Kidney (tissue), 13 donors: ENCODE measurements at regions not wholly inside any gene's neighbourhood (a gene's known extent, or its start where the extent isn't known, plus 50 kb on each side); places are given as distances from the start of the nearest gene placed in this dataset.

Experiments used
- DNase-seq, 5 donors: peaks; one replicate each; pipeline ENCODE4 v3.0.0-alpha.2; 2013 to 2020
- FAIRE-seq: peaks from 2 replicates; lab custom pipeline; 2012; peaks lifted over from hg19 to GRCh38; lab: Jason Lieb, UNC
- H3K27ac ChIP-seq, 2 donors: one replicate each; pipeline ENCODE4 v1.7.0; 2013; ENCODE audit warnings: low read depth in 2 of 2, low read length in 2 of 2, inconsistent platforms in 1 of 2
- H3K27me3 ChIP-seq: one replicate; pipeline ENCODE4 v1.7.1; 2013; ENCODE audit warnings: low read length, inconsistent platforms; ENCODE audit not compliant: control insufficient read depth, insufficient read depth
- H3K36me3 ChIP-seq, 3 donors: one replicate each; pipeline versions ENCODE4 v1.7.0 to v1.7.1; 2013; ENCODE audit warnings: low read length in 3 of 3, control low read depth in 1 of 3, inconsistent platforms in 1 of 3; ENCODE audit not compliant: insufficient read depth in 3 of 3, control insufficient read depth in 2 of 3
- H3K4me1 ChIP-seq, 3 donors: one replicate each; pipeline versions ENCODE4 v1.7.0 to v1.7.1; 2013; ENCODE audit warnings: low read length in 3 of 3, inconsistent platforms in 1 of 3, low read depth in 1 of 3; ENCODE audit not compliant: control insufficient read depth in 2 of 3, insufficient read depth in 2 of 3
- H3K4me3 ChIP-seq, 3 donors: one replicate each; pipeline versions ENCODE4 v1.7.0 to v1.8.1; 2013; ENCODE audit warnings: low read length in 3 of 3, control low read depth in 1 of 3, inconsistent platforms in 1 of 3
- H3K9ac ChIP-seq, 3 donors: one replicate each; pipeline versions ENCODE4 v1.7.0 to v1.7.1; 2013; ENCODE audit warnings: low read length in 3 of 3, control low read depth in 1 of 3, inconsistent platforms in 1 of 3
- H3K9me3 ChIP-seq, 3 donors: one replicate each; pipeline versions ENCODE4 v1.7.0 to v1.7.1; 2013; ENCODE audit warnings: low read length in 3 of 3, control low read depth in 1 of 3, inconsistent platforms in 1 of 3; ENCODE audit not compliant: control insufficient read depth in 2 of 3, insufficient read depth in 1 of 3
- intact Hi-C: fragments of 100-400 bp; cut with DNase I; formaldehyde crosslinking; loops from one replicate; pipeline ENCODE4 v1.11.1; 2022
- TF ChIP-seq, protein P1 (sequence below): IDR thresholded peaks from 3 replicates; pipeline ENCODE4 v1.5.1; 2012; ENCODE audit warnings: mild to moderate bottlenecking, moderate library complexity, borderline replicate concordance; ENCODE audit not compliant: insufficient read depth; ENCODE audit errors: extremely low read depth
- donor health status: control.
- donor health status: control.
- donor health status: control.
- donor health status: control.
- donor health status: control.
- donor health status: DM: yes; HTN: yes; CAD: no.
- donor health status: Normal renal cell carcinoma (clear cell type).

DNA sequence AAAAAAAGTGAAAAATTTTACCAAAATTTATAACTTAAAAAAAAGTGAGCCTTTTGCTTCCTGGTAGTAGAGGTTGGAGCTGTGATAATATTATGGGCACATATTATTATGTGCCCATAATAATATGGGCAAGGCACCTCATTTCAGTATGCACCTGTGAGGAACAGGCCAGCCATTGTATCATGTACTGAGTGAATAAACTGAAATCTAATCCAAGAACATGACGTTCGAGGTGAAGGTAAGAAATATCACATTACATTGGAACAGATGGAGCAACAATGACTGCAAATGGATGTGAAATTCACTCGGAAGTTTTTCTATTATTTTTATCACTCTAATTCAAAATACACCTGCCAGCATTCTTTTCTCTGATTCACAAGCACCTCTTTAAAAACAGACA, 216.0 kb downstream of the KLF6 start:
- H3K4me1 ChIP-seq = no peaks in the 10 kb centered on the region
- H3K9ac ChIP-seq = no peak overlapping the region
- intact Hi-C loops = no loop called here
- DNase-seq = no peak
- no peaks in the 10 kb centered on the region for H3K9me3 ChIP-seq
- H3K4me3 ChIP-seq = no peak overlapping the region
- H3K27ac ChIP-seq = no peak overlapping the region
- no peaks in the 10 kb centered on the region for H3K36me3 ChIP-seq
- no peaks in the 10 kb centered on the region for H3K27me3 ChIP-seq
- TF ChIP-seq, protein P1, sequence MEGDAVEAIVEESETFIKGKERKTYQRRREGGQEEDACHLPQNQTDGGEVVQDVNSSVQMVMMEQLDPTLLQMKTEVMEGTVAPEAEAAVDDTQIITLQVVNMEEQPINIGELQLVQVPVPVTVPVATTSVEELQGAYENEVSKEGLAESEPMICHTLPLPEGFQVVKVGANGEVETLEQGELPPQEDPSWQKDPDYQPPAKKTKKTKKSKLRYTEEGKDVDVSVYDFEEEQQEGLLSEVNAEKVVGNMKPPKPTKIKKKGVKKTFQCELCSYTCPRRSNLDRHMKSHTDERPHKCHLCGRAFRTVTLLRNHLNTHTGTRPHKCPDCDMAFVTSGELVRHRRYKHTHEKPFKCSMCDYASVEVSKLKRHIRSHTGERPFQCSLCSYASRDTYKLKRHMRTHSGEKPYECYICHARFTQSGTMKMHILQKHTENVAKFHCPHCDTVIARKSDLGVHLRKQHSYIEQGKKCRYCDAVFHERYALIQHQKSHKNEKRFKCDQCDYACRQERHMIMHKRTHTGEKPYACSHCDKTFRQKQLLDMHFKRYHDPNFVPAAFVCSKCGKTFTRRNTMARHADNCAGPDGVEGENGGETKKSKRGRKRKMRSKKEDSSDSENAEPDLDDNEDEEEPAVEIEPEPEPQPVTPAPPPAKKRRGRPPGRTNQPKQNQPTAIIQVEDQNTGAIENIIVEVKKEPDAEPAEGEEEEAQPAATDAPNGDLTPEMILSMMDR = no peak
- FAIRE-seq = no peak

DNA sequence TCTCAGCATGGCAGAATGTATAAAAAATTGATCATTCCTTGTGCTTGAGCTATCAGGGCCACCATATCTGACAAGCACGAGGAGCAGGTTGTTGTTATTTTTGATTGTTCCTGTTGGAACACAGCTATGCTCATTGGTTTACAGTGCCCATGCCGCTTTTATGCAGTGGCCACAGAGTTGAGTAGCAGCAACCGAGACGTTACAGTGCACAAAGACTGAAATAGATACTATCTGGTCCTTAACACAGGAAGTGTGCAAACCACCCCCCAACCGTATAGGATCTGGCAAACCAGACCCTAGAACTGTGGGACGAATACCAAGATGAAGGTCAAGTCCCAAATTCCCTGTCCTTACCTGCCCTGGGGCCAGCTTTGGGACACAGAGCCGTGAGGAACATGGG, 216.6 kb downstream of the KLF6 start:
- intact Hi-C loops = no loop called here
- Histone ChIP-seq H3K4me1 (no peaks in the 10 kb centered on the region), H3K27me3 (no peaks in the 10 kb centered on the region), H3K9me3 (no peaks in the 10 kb centered on the region), H3K27ac (no peak overlapping the region), H3K4me3 (no peak overlapping the region), H3K36me3 (no peaks in the 10 kb centered on the region), H3K9ac (no peak overlapping the region)
- DNase-seq (no peak), FAIRE-seq (no peak)
- TF ChIP-seq, protein P1 = no peak

DNA sequence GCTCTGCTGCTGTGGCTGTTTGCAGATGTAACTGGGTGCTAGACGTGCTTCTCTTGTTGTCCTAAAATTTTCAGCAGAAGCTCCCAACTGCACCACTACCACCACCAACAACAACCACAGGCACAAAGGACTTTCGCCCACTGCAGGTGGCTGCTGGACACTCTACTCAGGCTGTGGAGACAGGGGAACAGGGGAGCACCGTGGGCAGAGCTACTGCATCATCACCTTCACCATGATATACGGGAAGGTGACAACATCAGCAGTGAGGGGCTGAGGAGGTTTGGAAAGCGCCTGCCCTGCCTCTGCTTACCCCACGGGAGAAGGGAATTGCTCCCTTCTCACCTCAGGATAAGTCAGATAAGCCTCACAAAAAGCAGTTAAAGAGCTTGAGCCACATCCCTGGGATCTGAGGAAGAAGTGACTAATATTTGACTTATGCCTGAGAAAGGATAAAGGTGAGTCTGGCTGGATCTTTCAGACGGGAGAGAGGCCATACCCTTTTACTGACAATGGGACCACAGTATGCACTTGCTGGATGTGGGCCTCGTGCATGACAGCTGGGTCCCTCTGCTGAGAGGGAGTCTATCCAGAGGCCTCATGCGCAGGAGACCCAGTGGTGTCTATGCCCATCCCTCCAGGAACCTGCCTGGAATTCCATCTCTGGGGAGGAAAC, 217.6 kb downstream of the KLF6 start:
- FAIRE-seq (no peak), DNase-seq (no peak)
- Histone ChIP-seq H3K9me3 (no peaks in the 10 kb centered on the region), H3K27me3 (no peaks in the 10 kb centered on the region), H3K36me3 (no peaks in the 10 kb centered on the region), H3K9ac (no peak overlapping the region), H3K4me3 (no peak overlapping the region), H3K4me1 (no peaks in the 10 kb centered on the region), H3K27ac (no peak overlapping the region)
- TF ChIP-seq, protein P1 = no peak
- intact Hi-C loops = no loop called here

DNA sequence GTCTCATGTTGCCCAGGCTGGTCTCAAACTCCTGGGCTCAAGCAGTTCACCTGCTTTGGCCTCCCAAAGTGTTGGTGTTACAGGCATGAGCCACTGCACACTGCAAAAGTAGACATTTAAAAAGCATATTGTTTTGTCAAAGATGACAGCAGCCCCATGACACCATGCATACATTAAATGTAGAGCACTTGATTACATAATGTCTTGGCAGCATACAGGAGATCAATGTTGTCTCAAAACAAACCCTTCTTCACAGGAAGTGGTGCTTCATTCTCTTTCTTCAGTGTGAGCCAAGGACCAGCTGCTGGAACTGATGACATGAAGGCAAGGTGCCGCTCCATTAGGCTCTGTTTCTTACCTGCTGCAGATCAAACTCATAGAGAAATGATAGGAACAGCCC, 218.4 kb downstream of the KLF6 start:
- Histone ChIP-seq H3K27ac (no peak overlapping the region), H3K27me3 (no peaks in the 10 kb centered on the region), H3K9ac (no peak overlapping the region), H3K4me1 (no peaks in the 10 kb centered on the region), H3K36me3 (no peaks in the 10 kb centered on the region), H3K4me3 (no peak overlapping the region), H3K9me3 (no peaks in the 10 kb centered on the region)
- FAIRE-seq (no peak), DNase-seq (no peak)
- TF ChIP-seq, protein P1 = no peak
- intact Hi-C loops = no loop called here
